ENCODE measurements at regions not wholly inside any gene's neighbourhood (a gene's known extent, or its start where the extent isn't known, plus 50 kb on each side); places are given as distances from the start of the nearest gene placed in this dataset.
A peak's percentile ranks its signal among the peaks of the same experiment; 100 is the strongest.
"Not testable (repeated sequence)": the region's sequence is repeated elsewhere in the genome, so short reads cannot be mapped to it uniquely, and the experiment has no call there.

- no peak for DNase-seq
Observed at GRCh38 chr18:54433368-54433767, 75.7 kb downstream of the C18orf54 start.

GRCh38 chr18:54433857-54434256 is 76.2 kb downstream of the C18orf54 start:
- no peak for DNase-seq

GRCh38 chr18:54434453-54434852 is 76.7 kb downstream of the C18orf54 start:
- no peak for DNase-seq

- DNase-seq = no peak
Observed at GRCh38 chr18:54436501-54436900, 78.8 kb downstream of the C18orf54 start.

- DNase-seq = no peak
Observed at GRCh38 chr18:54440292-54440691, 82.6 kb downstream of the C18orf54 start.

- DNase-seq = peak; percentile 45 to 57
Observed at GRCh38 chr18:54444319-54444914, 86.7 kb downstream of the C18orf54 start.

- DNase-seq = no peak
Observed at GRCh38 chr18:54453996-54454395, 96.3 kb downstream of the C18orf54 start.

GRCh38 chr18:54465502-54465901 is 107.8 kb downstream of the C18orf54 start:
- DNase-seq = no peak

GRCh38 chr18:54466248-54467005 is 108.7 kb downstream of the C18orf54 start:
- DNase-seq = no peak

GRCh38 chr18:54479365-54479764 is 111.7 kb upstream of the DYNAP start:
- no peak for DNase-seq

- no peak for DNase-seq
Observed at GRCh38 chr18:54480616-54481015, 110.4 kb upstream of the DYNAP start.

GRCh38 chr18:54502451-54502850 is 88.6 kb upstream of the DYNAP start:
- not testable (repeated sequence) for DNase-seq

GRCh38 chr18:54503131-54503894 is 87.7 kb upstream of the DYNAP start:
- DNase-seq = no peak

GRCh38 chr18:54506516-54507261 is 84.4 kb upstream of the DYNAP start:
- no peak for DNase-seq

- no peak for DNase-seq
Observed at GRCh38 chr18:54509793-54510192, 81.3 kb upstream of the DYNAP start.

GRCh38 chr18:54515149-54515548 is 75.9 kb upstream of the DYNAP start:
- DNase-seq = no peak

GRCh38 chr18:54517521-54517920 is 73.5 kb upstream of the DYNAP start:
- no peak for DNase-seq

GRCh38 chr18:54521846-54522245 is 69.2 kb upstream of the DYNAP start:
- DNase-seq = no peak

- no peak for DNase-seq
Observed at GRCh38 chr18:54528942-54529376, 62.1 kb upstream of the DYNAP start.

- DNase-seq = no peak
Observed at GRCh38 chr18:54529444-54529843, 61.6 kb upstream of the DYNAP start.

GRCh38 chr18:54530285-54530684 is 60.8 kb upstream of the DYNAP start:
- DNase-seq = no peak

- no peak for DNase-seq
Observed at GRCh38 chr18:54531402-54532065, 59.5 kb upstream of the DYNAP start.

GRCh38 chr18:54532222-54532621 is 58.8 kb upstream of the DYNAP start:
- DNase-seq = no peak

All from activated T-cell treated with anti-CD3 and anti-CD28 coated beads, Interleukin-2, amount 50 U/mL, for 48 hours (primary cell).